CD4-positive, alpha-beta T cell (primary cell): ENCODE measurements at regions not wholly inside any gene's neighbourhood (a gene's known extent, or its start where the extent isn't known, plus 50 kb on each side); places are given as distances from the start of the nearest gene placed in this dataset.

Source experiments
- ATAC-seq: fragments of 200-7000 bp; cut with Tn5 transposase; one replicate; pipeline ENCODE4 v1.10.0; 2022; ENCODE audit warnings: mild to moderate bottlenecking; ENCODE audit not compliant: poor library complexity
- CTCF ChIA-PET: fragments of 350-600 bp; sonication (Branson Sonifier 250); formaldehyde crosslinking; loops from one replicate; lab custom pipeline; 2021; ENCODE audit warnings: antibody characterized with exemption, inconsistent platforms; lab: Charles Lee
- POLR2A ChIA-PET: fragments of 350-600 bp; sonication (Branson Sonifier 250); formaldehyde crosslinking; loops from one replicate; lab custom pipeline; 2021; ENCODE audit warnings: antibody characterized with exemption, inconsistent platforms; lab: Charles Lee
- DNase-seq, 14 experiments: peaks; one replicate each; pipeline ENCODE4 v3.0.0-alpha.2; 2013 to 2020; ENCODE audit warnings: mixed read lengths in 2 of 14
- H3K27ac ChIP-seq, 2 donors: one replicate each; pipeline versions ENCODE4 v1.5.1 to v1.7.0; 2013; ENCODE audit warnings: low read length in 2 of 2, low read depth in 1 of 2, mild to moderate bottlenecking in 1 of 2
- H3K27me3 ChIP-seq, 2 experiments: 1 replicate in 1 of 2; 2 replicates in 1 of 2; pipeline versions ENCODE4 v1.6.1 to v1.7.0; 2013; ENCODE audit warnings: low read length in 2 of 2, control low read depth in 1 of 2, mild to moderate bottlenecking in 1 of 2, moderate library complexity in 1 of 2; ENCODE audit not compliant: insufficient read depth in 2 of 2, control insufficient read depth in 1 of 2
- H3K36me3 ChIP-seq: one replicate; pipeline ENCODE4 v1.6.1; 2013; ENCODE audit warnings: low read length, control low read depth; ENCODE audit not compliant: insufficient read depth
- H3K4me1 ChIP-seq: one replicate; pipeline ENCODE4 v1.6.1; 2013; ENCODE audit warnings: low read length, control low read depth; ENCODE audit not compliant: insufficient read depth
- H3K4me3 ChIP-seq: one replicate; pipeline ENCODE4 v1.5.1; 2013; ENCODE audit warnings: mild to moderate bottlenecking, low read length, moderate library complexity
- H3K9me3 ChIP-seq, 2 experiments: 1 replicate in 1 of 2; 2 replicates in 1 of 2; pipeline versions ENCODE4 v1.6.1 to v1.7.0; 2013; ENCODE audit warnings: low read length in 2 of 2, mild to moderate bottlenecking in 2 of 2, control low read depth in 1 of 2, moderate library complexity in 1 of 2; ENCODE audit not compliant: control insufficient read depth in 1 of 2, insufficient read depth in 1 of 2
- H3K27ac Mint-ChIP-seq: one replicate; pipeline ENCODE4 v1.8.0; 2020; ENCODE audit warnings: mixed read lengths
- H3K27me3 Mint-ChIP-seq: one replicate; pipeline ENCODE4 v1.8.0; 2021; ENCODE audit warnings: mixed read lengths
- H3K36me3 Mint-ChIP-seq: one replicate; pipeline ENCODE4 v1.8.0; 2021; ENCODE audit warnings: low read depth, mixed read lengths
- H3K4me1 Mint-ChIP-seq: one replicate; pipeline ENCODE4 v1.8.0; 2021; ENCODE audit warnings: low read depth, mixed read lengths
- H3K4me3 Mint-ChIP-seq: one replicate; pipeline ENCODE4 v1.8.0; 2020; ENCODE audit warnings: mild to moderate bottlenecking, mixed read lengths
- H3K9me3 Mint-ChIP-seq: one replicate; pipeline ENCODE4 v1.8.0; 2020; ENCODE audit warnings: mixed read lengths
- CTCF ChIP-seq: fragments of 200-600 bp; IDR thresholded peaks from one replicate; pipeline ENCODE4 v1.8.0; 2022; ENCODE audit warnings: antibody characterized with exemption, mild to moderate bottlenecking
- intact Hi-C, 2 experiments: fragments of 100-400 bp; cut with DNase I in 1 of 2; cut with micrococcal nuclease in 1 of 2; formaldehyde crosslinking; loops; one replicate each; pipeline versions ENCODE4 v1.15.1 to v1.9.0; 2023 to 2025; cut with DNase I, micrococcal nuclease

DNA sequence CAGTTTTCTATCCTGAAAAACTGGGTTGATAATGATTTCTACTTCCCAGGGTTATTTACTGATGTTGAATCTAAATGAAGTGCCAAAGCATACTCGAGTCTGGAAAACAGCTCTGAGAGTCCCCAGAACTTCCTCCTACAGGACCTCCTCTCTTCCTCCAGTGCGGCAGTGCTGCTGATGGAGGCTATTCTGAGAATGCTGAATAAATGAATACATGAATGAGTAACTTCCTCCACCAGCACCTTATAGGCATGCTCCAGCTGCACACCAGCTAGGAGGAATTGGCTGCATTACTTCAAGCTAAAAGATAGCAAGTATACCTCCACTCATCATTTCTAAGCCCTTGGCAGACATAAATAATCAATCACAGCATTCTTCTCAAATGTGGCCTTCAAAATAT, 448.8 kb upstream of the CCDC196 start:
- no peaks in the 10 kb centered on the region for H3K4me1 Mint-ChIP-seq
- no peaks in the 10 kb centered on the region for H3K9me3 Mint-ChIP-seq
- no peaks in the 10 kb centered on the region for H3K27me3 ChIP-seq
- H3K4me3 ChIP-seq = no peak overlapping the region
- TF ChIP-seq CTCF = no peak
- no peaks in the 10 kb centered on the region for H3K4me1 ChIP-seq
- H3K36me3 Mint-ChIP-seq = no peaks in the 10 kb centered on the region
- no peak overlapping the region for H3K4me3 Mint-ChIP-seq
- H3K9me3 ChIP-seq = peaks cover under 1 to 6% of the 10 kb centered on the region in 2 experiments
- ChIA-PET POLR2A (no interaction called here), CTCF (no interaction called here)
- H3K27ac ChIP-seq = no peak overlapping the region
- H3K27ac Mint-ChIP-seq = no peak overlapping the region
- ATAC-seq (no peak), DNase-seq (no peak)
- no peaks in the 10 kb centered on the region for H3K36me3 ChIP-seq
- H3K27me3 Mint-ChIP-seq = peaks cover 11% of the 10 kb centered on the region
- intact Hi-C loops = no loop called here

- Mint-ChIP-seq H3K4me1 (no peaks in the 10 kb centered on the region), H3K27me3 (peaks cover 11% of the 10 kb centered on the region), H3K9me3 (no peaks in the 10 kb centered on the region), H3K27ac (no peak overlapping the region), H3K4me3 (no peak overlapping the region), H3K36me3 (no peaks in the 10 kb centered on the region)
- Histone ChIP-seq H3K27ac (no peak overlapping the region), H3K27me3 (no peaks in the 10 kb centered on the region), H3K36me3 (no peaks in the 10 kb centered on the region), H3K4me3 (no peak overlapping the region), H3K9me3 (peaks cover 0 to under 1% of the 10 kb centered on the region in 2 experiments), H3K4me1 (no peaks in the 10 kb centered on the region)
- ChIA-PET CTCF (no interaction called here), POLR2A (no interaction called here)
- TF ChIP-seq CTCF = no peak
- intact Hi-C loops = no loop called here
- no peak for ATAC-seq
- no peak for DNase-seq
Measured at GRCh38 chr14:66038212-66038611, 448.0 kb upstream of the CCDC196 start.

GRCh38 chr14:66038618-66039017, 447.6 kb upstream of the CCDC196 start:
- Histone ChIP-seq H3K27me3 (no peaks in the 10 kb centered on the region), H3K4me1 (no peaks in the 10 kb centered on the region), H3K27ac (no peak overlapping the region), H3K4me3 (no peak overlapping the region), H3K9me3 (no peaks in the 10 kb centered on the region), H3K36me3 (no peaks in the 10 kb centered on the region)
- peaks cover 11% of the 10 kb centered on the region for H3K27me3 Mint-ChIP-seq
- no peak overlapping the region for H3K4me3 Mint-ChIP-seq
- no peaks in the 10 kb centered on the region for H3K4me1 Mint-ChIP-seq
- ChIA-PET POLR2A (no interaction called here), CTCF (no interaction called here)
- H3K36me3 Mint-ChIP-seq = no peaks in the 10 kb centered on the region
- intact Hi-C loops = no loop called here
- no peak overlapping the region for H3K27ac Mint-ChIP-seq
- DNase-seq = peak in 2 of 14 experiments; percentile 10 to 12
- H3K9me3 Mint-ChIP-seq = no peaks in the 10 kb centered on the region
- ATAC-seq = no peak
- TF ChIP-seq CTCF = no peak
